HEK293 (cell line): ENCODE measurements at regions not wholly inside any gene's neighbourhood (a gene's known extent, or its start where the extent isn't known, plus 50 kb on each side); places are given as distances from the start of the nearest gene placed in this dataset.

ENCODE experiments used
- CTCF ChIA-PET: fragments of 350-600 bp; formaldehyde crosslinking; extraction: SDS; loops from one replicate; lab custom pipeline; 2021; ENCODE audit warnings: antibody characterized with exemption; lab: Yijun Ruan, JAX
- POLR2A ChIA-PET: fragments of 300-600 bp; formaldehyde crosslinking; extraction: SDS; loops from one replicate; lab custom pipeline; 2020; ENCODE audit warnings: antibody characterized with exemption, inconsistent platforms; lab: Yijun Ruan, JAX
- H3K27ac ChIP-seq: fragments of 200-500 bp; sonication (Bioruptor generic); 2 replicates; pipeline ENCODE4 v1.5.1; 2014; ENCODE audit warnings: low read depth, low read length, control low read depth, inconsistent platforms; ENCODE audit errors: extremely low read depth
- H3K36me3 ChIP-seq, 2 experiments: fragments of 200-500 bp in 1 of 2; sonication (Bioruptor generic) in 1 of 2; 1 replicate in 1 of 2; 2 replicates in 1 of 2; pipeline ENCODE4 v1.5.1; 2014 to 2017; ENCODE audit warnings: inconsistent platforms in 2 of 2, low read length in 2 of 2; ENCODE audit not compliant: control insufficient read depth in 2 of 2, insufficient read depth in 1 of 2
- H3K4me1 ChIP-seq: fragments of 200-500 bp; sonication (Bioruptor generic); 2 replicates; pipeline ENCODE4 v1.5.1; 2014; ENCODE audit warnings: mild to moderate bottlenecking, low read length, inconsistent platforms; ENCODE audit not compliant: control insufficient read depth, insufficient read depth
- H3K4me3 ChIP-seq: 2 replicates; pipeline ENCODE4 v1.5.1; 2011; ENCODE audit warnings: low read depth, mild to moderate bottlenecking, control low read depth, low read length, moderate library complexity
- H3K9me3 ChIP-seq: fragments of 200-500 bp; sonication (Bioruptor generic); 2 replicates; pipeline ENCODE4 v1.5.1; 2014; ENCODE audit warnings: low read depth, low read length, inconsistent platforms; ENCODE audit not compliant: control insufficient read depth, insufficient read depth
- GLIS2 ChIP-seq: fragments of 450-650 bp; formaldehyde crosslinking; IDR thresholded peaks from 2 replicates; pipeline ENCODE4 v1.5.1; 2016; ENCODE audit warnings: missing biosample characterization, missing genetic modification characterization
- IKZF3 ChIP-seq: fragments of 450-650 bp; IDR thresholded peaks from 2 replicates; pipeline ENCODE4 v1.5.0; 2018; ENCODE audit warnings: missing biosample characterization, mild to moderate bottlenecking, missing genetic modification characterization, moderate library complexity
- MEIS1 ChIP-seq: sonication (generic); formaldehyde crosslinking; IDR thresholded peaks from 2 replicates; pipeline ENCODE4 v1.8.1; 2022; ENCODE audit warnings: missing genetic modification reagents, mild to moderate bottlenecking, borderline replicate concordance
- SP7 ChIP-seq: fragments of 450-650 bp; formaldehyde crosslinking; IDR thresholded peaks from 2 replicates; pipeline ENCODE4 v1.5.1; 2016; ENCODE audit warnings: missing biosample characterization, missing genetic modification characterization
- ZBTB1 ChIP-seq: fragments of 450-650 bp; formaldehyde crosslinking; IDR thresholded peaks from 2 replicates; pipeline ENCODE4 v1.5.1; 2016; ENCODE audit warnings: missing biosample characterization, missing genetic modification characterization
- ZIC2 ChIP-seq: fragments of 450-650 bp; formaldehyde crosslinking; IDR thresholded peaks from 2 replicates; pipeline ENCODE4 v1.5.1; 2016; ENCODE audit warnings: missing biosample characterization, missing genetic modification characterization
- ZNF10 ChIP-seq: fragments of 450-650 bp; formaldehyde crosslinking; IDR thresholded peaks from 2 replicates; pipeline ENCODE4 v1.5.1; 2017; ENCODE audit warnings: missing biosample characterization, missing genetic modification characterization
- ZNF121 ChIP-seq: fragments of 450-650 bp; formaldehyde crosslinking; IDR thresholded peaks from 2 replicates; pipeline ENCODE4 v1.5.1; 2016; ENCODE audit warnings: missing biosample characterization, missing genetic modification characterization
- ZNF16 ChIP-seq: fragments of 450-650 bp; formaldehyde crosslinking; IDR thresholded peaks from 2 replicates; pipeline ENCODE4 v1.5.1; 2016; ENCODE audit warnings: low read depth, missing biosample characterization, missing genetic modification characterization
- ZNF174 ChIP-seq: fragments of 450-650 bp; formaldehyde crosslinking; IDR thresholded peaks from 2 replicates; pipeline ENCODE4 v1.5.0; 2017; ENCODE audit warnings: missing biosample characterization, mild to moderate bottlenecking, missing genetic modification characterization
- ZNF514 ChIP-seq: fragments of 450-650 bp; formaldehyde crosslinking; IDR thresholded peaks from 2 replicates; pipeline ENCODE4 v1.5.1; 2016; ENCODE audit warnings: missing biosample characterization, missing genetic modification characterization
- ZNF626 ChIP-seq: fragments of 450-650 bp; sonication (Bioruptor Pico); formaldehyde crosslinking; IDR thresholded peaks from 2 replicates; pipeline ENCODE4 v1.5.1; 2018; ENCODE audit warnings: missing biosample characterization, missing genetic modification characterization, inconsistent platforms
- ZNF707 ChIP-seq: fragments of 450-650 bp; formaldehyde crosslinking; IDR thresholded peaks from 2 replicates; pipeline ENCODE4 v1.5.1; 2016; ENCODE audit warnings: missing biosample characterization, missing genetic modification characterization
- ZNF747 ChIP-seq: fragments of 450-650 bp; formaldehyde crosslinking; IDR thresholded peaks from 2 replicates; pipeline ENCODE4 v1.5.1; 2016; ENCODE audit warnings: missing biosample characterization, missing genetic modification characterization
- ZSCAN23 ChIP-seq: fragments of 450-650 bp; formaldehyde crosslinking; IDR thresholded peaks from 2 replicates; pipeline ENCODE4 v1.5.1; 2016; ENCODE audit warnings: missing biosample characterization, missing genetic modification characterization
- TF ChIP-seq, protein P1 (sequence below): fragments of 450-650 bp; formaldehyde crosslinking; IDR thresholded peaks from 2 replicates; pipeline ENCODE4 v1.5.1; 2016; ENCODE audit warnings: missing biosample characterization, missing genetic modification characterization
- TF ChIP-seq, protein P2 (sequence below): fragments of 450-650 bp; IDR thresholded peaks from 2 replicates; pipeline ENCODE4 v1.5.1; 2018; ENCODE audit warnings: missing biosample characterization, mild to moderate bottlenecking, missing genetic modification characterization
- TF ChIP-seq, protein P3 (sequence below): fragments of 450-650 bp; formaldehyde crosslinking; IDR thresholded peaks from 2 replicates; pipeline ENCODE4 v1.5.1; 2016; ENCODE audit warnings: missing biosample characterization, missing genetic modification characterization
- TF ChIP-seq, protein P4 (sequence below): fragments of 450-650 bp; formaldehyde crosslinking; IDR thresholded peaks from 2 replicates; pipeline ENCODE4 v1.5.1; 2017; ENCODE audit warnings: missing biosample characterization, missing genetic modification characterization
- TF ChIP-seq, protein P5 (sequence below): fragments of 450-650 bp; formaldehyde crosslinking; IDR thresholded peaks from 2 replicates; pipeline ENCODE4 v1.5.1; 2016; ENCODE audit warnings: missing biosample characterization, missing genetic modification characterization
- TF ChIP-seq, protein P6 (sequence below): fragments of 450-650 bp; formaldehyde crosslinking; IDR thresholded peaks from 2 replicates; pipeline ENCODE4 v1.5.1; 2017; ENCODE audit warnings: missing biosample characterization, missing genetic modification characterization

DNA sequence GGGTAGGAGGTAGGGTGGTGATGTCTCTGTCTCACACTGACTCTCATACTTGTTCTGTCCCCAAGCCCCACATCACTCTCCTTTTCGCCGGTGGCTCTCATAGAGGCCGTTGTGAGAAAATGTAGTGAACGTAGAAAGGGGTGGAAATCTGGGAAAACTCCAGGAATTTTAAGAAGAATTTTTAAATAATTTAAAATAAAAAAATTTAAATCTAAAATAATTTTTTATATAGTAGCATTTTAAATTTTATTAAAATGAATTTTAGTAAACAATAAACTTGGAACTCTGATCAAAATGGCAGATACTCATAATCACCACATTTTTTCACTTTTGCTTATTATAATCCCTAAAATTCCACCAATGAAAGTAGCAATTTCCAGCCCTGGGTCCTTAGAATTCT is 473.6 kb upstream of the ZFHX3 start:
- POLR2A ChIA-PET, result no interaction called here
- H3K9me3 ChIP-seq, result no peaks in the 10 kb centered on the region
- CTCF ChIA-PET, result interaction anchor here (0.7 kb wide), 1 partner anchor 1053 kb away, joined by 3 read pairs; no protein-coding TSS in a partner anchor
- no peaks in the 10 kb centered on the region for H3K36me3 ChIP-seq
- H3K27ac ChIP-seq, result no peak overlapping the region
- TF ChIP-seq IKZF3 (tag by site-specific recombination), result no peak
- no peak for TF ChIP-seq ZSCAN23
- no peak for TF ChIP-seq ZNF121 (tag by site-specific recombination)
- TF ChIP-seq ZNF747 (tag by site-specific recombination), result no peak
- no peak for TF ChIP-seq ZNF16
- no peak for TF ChIP-seq ZNF174 (tag by site-specific recombination)
- no peak for TF ChIP-seq ZNF10 (tag by site-specific recombination)
- TF ChIP-seq, protein P1, sequence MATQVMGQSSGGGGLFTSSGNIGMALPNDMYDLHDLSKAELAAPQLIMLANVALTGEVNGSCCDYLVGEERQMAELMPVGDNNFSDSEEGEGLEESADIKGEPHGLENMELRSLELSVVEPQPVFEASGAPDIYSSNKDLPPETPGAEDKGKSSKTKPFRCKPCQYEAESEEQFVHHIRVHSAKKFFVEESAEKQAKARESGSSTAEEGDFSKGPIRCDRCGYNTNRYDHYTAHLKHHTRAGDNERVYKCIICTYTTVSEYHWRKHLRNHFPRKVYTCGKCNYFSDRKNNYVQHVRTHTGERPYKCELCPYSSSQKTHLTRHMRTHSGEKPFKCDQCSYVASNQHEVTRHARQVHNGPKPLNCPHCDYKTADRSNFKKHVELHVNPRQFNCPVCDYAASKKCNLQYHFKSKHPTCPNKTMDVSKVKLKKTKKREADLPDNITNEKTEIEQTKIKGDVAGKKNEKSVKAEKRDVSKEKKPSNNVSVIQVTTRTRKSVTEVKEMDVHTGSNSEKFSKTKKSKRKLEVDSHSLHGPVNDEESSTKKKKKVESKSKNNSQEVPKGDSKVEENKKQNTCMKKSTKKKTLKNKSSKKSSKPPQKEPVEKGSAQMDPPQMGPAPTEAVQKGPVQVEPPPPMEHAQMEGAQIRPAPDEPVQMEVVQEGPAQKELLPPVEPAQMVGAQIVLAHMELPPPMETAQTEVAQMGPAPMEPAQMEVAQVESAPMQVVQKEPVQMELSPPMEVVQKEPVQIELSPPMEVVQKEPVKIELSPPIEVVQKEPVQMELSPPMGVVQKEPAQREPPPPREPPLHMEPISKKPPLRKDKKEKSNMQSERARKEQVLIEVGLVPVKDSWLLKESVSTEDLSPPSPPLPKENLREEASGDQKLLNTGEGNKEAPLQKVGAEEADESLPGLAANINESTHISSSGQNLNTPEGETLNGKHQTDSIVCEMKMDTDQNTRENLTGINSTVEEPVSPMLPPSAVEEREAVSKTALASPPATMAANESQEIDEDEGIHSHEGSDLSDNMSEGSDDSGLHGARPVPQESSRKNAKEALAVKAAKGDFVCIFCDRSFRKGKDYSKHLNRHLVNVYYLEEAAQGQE (tag by site-specific recombination), result no peak
- TF ChIP-seq MEIS1 (CRISPR knock-in tag), result no peak
- TF ChIP-seq ZNF626 (tag by site-specific recombination), result no peak
- no peaks in the 10 kb centered on the region for H3K4me1 ChIP-seq
- H3K4me3 ChIP-seq, result no peak overlapping the region

DNA sequence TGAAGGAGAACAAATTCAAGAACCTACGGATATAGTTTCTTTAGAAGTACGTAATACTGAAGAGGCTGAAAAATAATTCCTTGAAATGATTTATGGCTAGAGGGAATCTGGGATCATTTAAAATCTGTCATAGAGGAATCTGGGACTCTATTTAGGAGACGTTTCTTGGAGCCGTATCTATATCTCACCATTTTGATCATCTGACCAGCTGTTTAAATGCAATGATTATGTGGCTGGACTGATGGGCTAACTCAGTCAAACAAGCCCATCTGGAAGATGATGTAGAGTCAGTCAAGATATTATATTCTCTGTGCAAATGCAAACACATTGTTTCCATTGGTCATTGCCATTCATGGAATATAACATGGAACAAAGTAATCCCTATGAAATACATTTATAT is 467.7 kb upstream of the ZFHX3 start:
- Histone ChIP-seq H3K4me1 (no peaks in the 10 kb centered on the region), H3K4me3 (no peak overlapping the region), H3K27ac (no peak overlapping the region), H3K36me3 (no peaks in the 10 kb centered on the region), H3K9me3 (no peaks in the 10 kb centered on the region)
- ChIA-PET POLR2A (no interaction called here), CTCF (no interaction called here)
- TF ChIP-seq, protein P2, sequence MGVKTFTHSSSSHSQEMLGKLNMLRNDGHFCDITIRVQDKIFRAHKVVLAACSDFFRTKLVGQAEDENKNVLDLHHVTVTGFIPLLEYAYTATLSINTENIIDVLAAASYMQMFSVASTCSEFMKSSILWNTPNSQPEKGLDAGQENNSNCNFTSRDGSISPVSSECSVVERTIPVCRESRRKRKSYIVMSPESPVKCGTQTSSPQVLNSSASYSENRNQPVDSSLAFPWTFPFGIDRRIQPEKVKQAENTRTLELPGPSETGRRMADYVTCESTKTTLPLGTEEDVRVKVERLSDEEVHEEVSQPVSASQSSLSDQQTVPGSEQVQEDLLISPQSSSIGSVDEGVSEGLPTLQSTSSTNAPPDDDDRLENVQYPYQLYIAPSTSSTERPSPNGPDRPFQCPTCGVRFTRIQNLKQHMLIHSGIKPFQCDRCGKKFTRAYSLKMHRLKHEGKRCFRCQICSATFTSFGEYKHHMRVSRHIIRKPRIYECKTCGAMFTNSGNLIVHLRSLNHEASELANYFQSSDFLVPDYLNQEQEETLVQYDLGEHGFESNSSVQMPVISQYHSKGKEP (tag by site-specific recombination), result no peak
- TF ChIP-seq ZNF10 (tag by site-specific recombination), result no peak
- no peak for TF ChIP-seq ZNF514 (tag by site-specific recombination)
- TF ChIP-seq ZBTB1 (tag by site-specific recombination), result no peak

DNA sequence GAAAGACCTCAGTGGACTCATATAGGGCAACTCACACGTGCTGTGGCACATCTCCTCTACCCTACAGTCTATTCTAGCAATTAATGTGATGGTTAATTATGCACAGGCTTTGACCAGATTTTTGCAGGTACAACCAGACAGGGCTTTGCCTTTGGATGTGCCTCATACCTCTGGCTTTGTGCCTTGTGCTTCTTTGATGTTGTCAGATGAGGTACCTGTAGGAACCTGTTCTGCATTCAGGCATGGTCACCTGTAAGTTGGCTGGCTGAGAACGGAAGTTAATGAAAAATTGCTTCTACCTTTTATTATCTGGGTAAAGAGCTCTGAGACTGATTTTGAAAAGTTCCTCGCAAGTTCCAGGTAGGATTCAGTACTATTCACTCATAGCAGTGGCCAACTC is 462.9 kb upstream of the ZFHX3 start:
- Histone ChIP-seq H3K4me3 (no peak overlapping the region), H3K27ac (no peak overlapping the region), H3K4me1 (no peaks in the 10 kb centered on the region), H3K36me3 (no peaks in the 10 kb centered on the region), H3K9me3 (no peaks in the 10 kb centered on the region)
- ChIA-PET POLR2A (no interaction called here), CTCF (interaction anchor here (0.6 kb wide), 1 partner anchor 732 kb away, joined by 6 read pairs; no protein-coding TSS in a partner anchor)
- no peak for TF ChIP-seq SP7 (tag by site-specific recombination)
- no peak for TF ChIP-seq ZIC2 (tag by site-specific recombination)
- TF ChIP-seq, protein P3, sequence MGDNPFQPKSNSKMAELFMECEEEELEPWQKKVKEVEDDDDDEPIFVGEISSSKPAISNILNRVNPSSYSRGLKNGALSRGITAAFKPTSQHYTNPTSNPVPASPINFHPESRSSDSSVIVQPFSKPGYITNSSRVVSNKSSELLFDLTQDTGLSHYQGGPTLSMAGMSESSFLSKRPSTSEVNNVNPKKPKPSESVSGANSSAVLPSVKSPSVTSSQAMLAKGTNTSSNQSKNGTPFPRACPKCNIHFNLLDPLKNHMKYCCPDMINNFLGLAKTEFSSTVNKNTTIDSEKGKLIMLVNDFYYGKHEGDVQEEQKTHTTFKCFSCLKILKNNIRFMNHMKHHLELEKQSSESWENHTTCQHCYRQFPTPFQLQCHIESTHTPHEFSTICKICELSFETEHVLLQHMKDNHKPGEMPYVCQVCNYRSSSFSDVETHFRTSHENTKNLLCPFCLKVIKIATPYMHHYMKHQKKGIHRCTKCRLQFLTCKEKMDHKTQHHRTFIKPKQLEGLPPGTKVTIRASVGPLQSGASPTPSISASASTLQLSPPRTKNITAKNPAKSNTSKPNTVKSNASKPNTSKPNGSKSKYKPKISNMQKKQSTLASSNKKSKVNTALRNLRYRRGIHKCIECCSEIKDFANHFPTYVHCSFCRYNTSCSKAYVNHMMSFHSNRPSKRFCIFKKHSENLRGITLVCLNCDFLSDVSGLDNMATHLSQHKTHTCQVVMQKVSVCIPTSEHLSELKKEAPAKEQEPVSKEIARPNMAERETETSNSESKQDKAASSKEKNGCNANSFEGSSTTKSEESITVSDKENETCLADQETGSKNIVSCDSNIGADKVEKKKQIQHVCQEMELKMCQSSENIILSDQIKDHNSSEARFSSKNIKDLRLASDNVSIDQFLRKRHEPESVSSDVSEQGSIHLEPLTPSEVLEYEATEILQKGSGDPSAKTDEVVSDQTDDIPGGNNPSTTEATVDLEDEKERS (tag by site-specific recombination), result no peak
- TF ChIP-seq, protein P4, sequence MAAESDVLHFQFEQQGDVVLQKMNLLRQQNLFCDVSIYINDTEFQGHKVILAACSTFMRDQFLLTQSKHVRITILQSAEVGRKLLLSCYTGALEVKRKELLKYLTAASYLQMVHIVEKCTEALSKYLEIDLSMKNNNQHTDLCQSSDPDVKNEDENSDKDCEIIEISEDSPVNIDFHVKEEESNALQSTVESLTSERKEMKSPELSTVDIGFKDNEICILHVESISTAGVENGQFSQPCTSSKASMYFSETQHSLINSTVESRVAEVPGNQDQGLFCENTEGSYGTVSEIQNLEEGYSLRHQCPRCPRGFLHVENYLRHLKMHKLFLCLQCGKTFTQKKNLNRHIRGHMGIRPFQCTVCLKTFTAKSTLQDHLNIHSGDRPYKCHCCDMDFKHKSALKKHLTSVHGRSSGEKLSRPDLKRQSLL (tag by site-specific recombination), result no peak
- no peak for TF ChIP-seq GLIS2 (tag by site-specific recombination)
- TF ChIP-seq, protein P5, sequence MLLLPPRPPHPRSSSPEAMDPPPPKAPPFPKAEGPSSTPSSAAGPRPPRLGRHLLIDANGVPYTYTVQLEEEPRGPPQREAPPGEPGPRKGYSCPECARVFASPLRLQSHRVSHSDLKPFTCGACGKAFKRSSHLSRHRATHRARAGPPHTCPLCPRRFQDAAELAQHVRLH (tag by site-specific recombination), result no peak
- no peak for TF ChIP-seq ZNF707
- TF ChIP-seq, protein P6, sequence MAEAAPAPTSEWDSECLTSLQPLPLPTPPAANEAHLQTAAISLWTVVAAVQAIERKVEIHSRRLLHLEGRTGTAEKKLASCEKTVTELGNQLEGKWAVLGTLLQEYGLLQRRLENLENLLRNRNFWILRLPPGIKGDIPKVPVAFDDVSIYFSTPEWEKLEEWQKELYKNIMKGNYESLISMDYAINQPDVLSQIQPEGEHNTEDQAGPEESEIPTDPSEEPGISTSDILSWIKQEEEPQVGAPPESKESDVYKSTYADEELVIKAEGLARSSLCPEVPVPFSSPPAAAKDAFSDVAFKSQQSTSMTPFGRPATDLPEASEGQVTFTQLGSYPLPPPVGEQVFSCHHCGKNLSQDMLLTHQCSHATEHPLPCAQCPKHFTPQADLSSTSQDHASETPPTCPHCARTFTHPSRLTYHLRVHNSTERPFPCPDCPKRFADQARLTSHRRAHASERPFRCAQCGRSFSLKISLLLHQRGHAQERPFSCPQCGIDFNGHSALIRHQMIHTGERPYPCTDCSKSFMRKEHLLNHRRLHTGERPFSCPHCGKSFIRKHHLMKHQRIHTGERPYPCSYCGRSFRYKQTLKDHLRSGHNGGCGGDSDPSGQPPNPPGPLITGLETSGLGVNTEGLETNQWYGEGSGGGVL (tag by site-specific recombination), result no peak
